ENCODE measurements at regions not wholly inside any gene's neighbourhood (a gene's known extent, or its start where the extent isn't known, plus 50 kb on each side); places are given as distances from the start of the nearest gene placed in this dataset.

DNA sequence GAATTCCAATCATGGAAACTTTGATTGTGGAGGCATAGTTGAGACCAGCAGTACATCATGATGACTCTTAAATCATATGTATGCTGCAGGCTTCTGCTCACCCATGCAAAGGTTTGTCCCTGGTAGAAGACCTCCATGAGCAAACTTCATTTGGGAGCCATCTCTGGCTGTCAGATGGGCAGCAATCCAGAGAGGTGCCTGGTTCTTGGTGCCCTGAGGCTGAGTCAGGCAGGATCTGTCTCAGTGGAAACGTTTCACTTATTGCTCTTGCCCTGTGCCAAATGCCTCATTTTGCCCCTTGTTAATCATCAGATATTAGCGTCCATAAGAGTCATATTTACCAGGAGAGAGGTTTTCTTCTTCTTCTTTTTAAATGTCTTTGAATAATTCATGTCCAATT lies 151.5 kb upstream of the CELF4 start:
- TF ChIP-seq EZH2phosphoT487 (conservative IDR thresholded peaks at IDR 0.05; ENCODE audit: low read length), result no peak

DNA sequence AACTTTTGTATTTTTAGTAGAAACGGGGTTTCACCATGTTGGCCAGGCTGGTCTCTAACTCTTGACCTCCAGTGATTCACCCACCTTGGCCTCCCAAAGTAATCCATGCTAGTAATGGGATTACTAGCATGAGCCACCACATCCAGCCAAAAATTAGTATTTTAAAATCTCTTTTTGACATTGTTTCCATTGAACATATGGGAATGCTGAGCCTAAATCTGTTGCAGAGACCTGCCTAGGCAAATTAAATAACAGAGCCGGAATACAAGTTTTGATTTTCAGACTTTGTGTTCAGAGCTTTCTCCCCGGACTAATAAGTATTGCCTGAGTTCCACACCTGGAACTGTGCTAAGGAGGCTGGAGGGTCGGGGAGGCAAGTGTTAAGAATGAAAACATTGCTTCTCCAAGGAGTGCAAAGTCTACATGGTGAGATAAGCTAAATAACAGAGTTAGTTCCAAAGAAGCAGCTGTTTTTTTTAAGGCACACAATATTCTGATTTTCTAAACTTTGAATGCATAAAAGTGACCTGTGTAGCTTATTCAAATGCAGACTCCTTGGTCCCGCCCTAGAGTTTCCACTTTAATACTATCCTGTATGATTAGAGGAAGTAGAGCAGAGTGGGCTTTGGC lies 150.6 kb upstream of the CELF4 start:
- Histone ChIP-seq H3K9me2 (replicated peaks; ENCODE audit: insufficient read depth, low read length) (no peaks in the 10 kb centered on the region), H3K9me3 (ENCODE audit: insufficient read depth, low read length) (no peaks in the 10 kb centered on the region), H3F3A (ENCODE audit: insufficient read depth) (no peaks in the 10 kb centered on the region), H3K36me3 (ENCODE audit: low read length) (no peaks in the 10 kb centered on the region), H2AFZ (ENCODE audit: low read depth, low read length, severe bottlenecking) (no peak overlapping the region), H3K27ac (ENCODE audit: low read depth, low read length) (no peak overlapping the region), H3K9ac (ENCODE audit: low read length) (no peak overlapping the region), H3K4me3 (ENCODE audit: insufficient read depth, low read length, poor library complexity, severe bottlenecking) (no peak overlapping the region), H3K27me3 (ENCODE audit: low read length) (no peaks in the 10 kb centered on the region), H3K4me2 (ENCODE audit: low read depth, low read length, poor library complexity, severe bottlenecking) (no peak overlapping the region), H3K79me2 (ENCODE audit: insufficient read depth, low read length) (no peaks in the 10 kb centered on the region), H4K20me1 (ENCODE audit: low read depth, low read length) (no peaks in the 10 kb centered on the region; the same call in 1 of the 2 replicates)
- TF ChIP-seq, protein P1, sequence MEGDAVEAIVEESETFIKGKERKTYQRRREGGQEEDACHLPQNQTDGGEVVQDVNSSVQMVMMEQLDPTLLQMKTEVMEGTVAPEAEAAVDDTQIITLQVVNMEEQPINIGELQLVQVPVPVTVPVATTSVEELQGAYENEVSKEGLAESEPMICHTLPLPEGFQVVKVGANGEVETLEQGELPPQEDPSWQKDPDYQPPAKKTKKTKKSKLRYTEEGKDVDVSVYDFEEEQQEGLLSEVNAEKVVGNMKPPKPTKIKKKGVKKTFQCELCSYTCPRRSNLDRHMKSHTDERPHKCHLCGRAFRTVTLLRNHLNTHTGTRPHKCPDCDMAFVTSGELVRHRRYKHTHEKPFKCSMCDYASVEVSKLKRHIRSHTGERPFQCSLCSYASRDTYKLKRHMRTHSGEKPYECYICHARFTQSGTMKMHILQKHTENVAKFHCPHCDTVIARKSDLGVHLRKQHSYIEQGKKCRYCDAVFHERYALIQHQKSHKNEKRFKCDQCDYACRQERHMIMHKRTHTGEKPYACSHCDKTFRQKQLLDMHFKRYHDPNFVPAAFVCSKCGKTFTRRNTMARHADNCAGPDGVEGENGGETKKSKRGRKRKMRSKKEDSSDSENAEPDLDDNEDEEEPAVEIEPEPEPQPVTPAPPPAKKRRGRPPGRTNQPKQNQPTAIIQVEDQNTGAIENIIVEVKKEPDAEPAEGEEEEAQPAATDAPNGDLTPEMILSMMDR (IDR thresholded peaks at IDR 0.05; ENCODE audit: insufficient read depth, low read length, poor library complexity, severe bottlenecking), result no peak
- no peak for TF ChIP-seq EZH2phosphoT487 (conservative IDR thresholded peaks at IDR 0.05; ENCODE audit: low read length)

More for the DNA sequence above, 151.5 kb upstream of the CELF4 start:
- Histone ChIP-seq H3K9me2 (replicated peaks; ENCODE audit: insufficient read depth, low read length) (no peaks in the 10 kb centered on the region), H3K4me3 (ENCODE audit: insufficient read depth, low read length, poor library complexity, severe bottlenecking) (no peak overlapping the region), H3F3A (ENCODE audit: insufficient read depth) (no peaks in the 10 kb centered on the region), H3K36me3 (ENCODE audit: low read length) (no peaks in the 10 kb centered on the region), H3K4me2 (ENCODE audit: low read depth, low read length, poor library complexity, severe bottlenecking) (no peak overlapping the region), H4K20me1 (ENCODE audit: low read depth, low read length) (no peaks in the 10 kb centered on the region; the same call in 1 of the 2 replicates), H3K9me3 (ENCODE audit: insufficient read depth, low read length) (no peaks in the 10 kb centered on the region), H3K9ac (ENCODE audit: low read length) (no peak overlapping the region), H3K79me2 (ENCODE audit: insufficient read depth, low read length) (no peaks in the 10 kb centered on the region), H3K27me3 (ENCODE audit: low read length) (no peaks in the 10 kb centered on the region), H3K27ac (ENCODE audit: low read depth, low read length) (no peak overlapping the region), H2AFZ (ENCODE audit: low read depth, low read length, severe bottlenecking) (no peak overlapping the region)

DNA sequence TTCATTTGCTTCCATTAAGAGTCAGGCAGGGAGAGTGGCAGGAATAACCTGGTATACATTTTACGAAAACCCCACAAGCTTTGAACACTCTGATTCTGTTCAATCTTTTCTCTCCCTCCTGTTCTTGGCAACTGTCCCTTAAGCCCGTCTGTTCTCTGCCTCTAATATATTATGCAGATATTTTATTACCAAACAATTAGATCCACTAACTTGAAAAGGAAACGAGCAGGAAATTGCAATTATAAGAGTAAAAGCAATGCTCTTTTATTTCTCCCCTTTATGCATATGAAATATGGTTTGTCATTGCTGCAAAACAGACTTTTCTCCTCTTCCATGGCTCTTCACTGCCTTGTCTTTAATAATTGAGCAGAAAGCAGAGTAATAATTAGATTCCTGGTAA lies 149.1 kb upstream of the CELF4 start:
- Histone ChIP-seq H3K4me3 (ENCODE audit: insufficient read depth, low read length, poor library complexity, severe bottlenecking) (no peak overlapping the region), H3K9me2 (replicated peaks; ENCODE audit: insufficient read depth, low read length) (no peaks in the 10 kb centered on the region), H3F3A (ENCODE audit: insufficient read depth) (no peaks in the 10 kb centered on the region), H3K4me2 (ENCODE audit: low read depth, low read length, poor library complexity, severe bottlenecking) (no peak overlapping the region), H3K27ac (ENCODE audit: low read depth, low read length) (no peak overlapping the region), H3K9ac (ENCODE audit: low read length) (no peak overlapping the region), H3K79me2 (ENCODE audit: insufficient read depth, low read length) (no peaks in the 10 kb centered on the region), H3K36me3 (ENCODE audit: low read length) (no peaks in the 10 kb centered on the region), H2AFZ (ENCODE audit: low read depth, low read length, severe bottlenecking) (no peak overlapping the region), H3K27me3 (ENCODE audit: low read length) (no peaks in the 10 kb centered on the region), H3K9me3 (ENCODE audit: insufficient read depth, low read length) (no peaks in the 10 kb centered on the region), H4K20me1 (ENCODE audit: low read depth, low read length) (no peaks in the 10 kb centered on the region; the same call in 1 of the 2 replicates)
- no peak for TF ChIP-seq EZH2phosphoT487 (conservative IDR thresholded peaks at IDR 0.05; ENCODE audit: low read length)
- TF ChIP-seq, protein P1 (IDR thresholded peaks at IDR 0.05; ENCODE audit: insufficient read depth, low read length, poor library complexity, severe bottlenecking), result no peak

DNA sequence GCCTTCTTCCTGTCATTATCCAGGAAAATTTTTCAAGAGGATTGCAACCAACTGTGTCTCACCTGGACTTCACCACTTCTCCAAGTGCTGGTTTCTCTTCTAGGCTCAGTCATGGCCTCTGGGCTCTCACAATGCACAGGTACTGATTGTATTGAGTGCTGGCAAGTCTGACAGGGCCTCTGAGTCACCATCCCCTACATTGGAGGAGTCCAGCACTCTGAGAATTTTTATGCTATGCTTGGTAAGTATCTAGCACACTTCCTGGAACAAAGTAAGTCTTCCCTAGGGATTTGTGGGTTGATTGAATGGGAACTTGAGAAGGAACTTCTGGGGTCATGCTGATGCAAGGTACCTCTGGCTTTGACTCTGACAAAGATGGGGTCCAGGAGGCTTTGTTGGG lies 147.2 kb upstream of the CELF4 start:
- no peaks in the 10 kb centered on the region for H4K20me1 ChIP-seq (ENCODE audit: low read depth, low read length)
- no peak overlapping the region for H2AFZ ChIP-seq (ENCODE audit: low read depth, low read length, severe bottlenecking)
- no peaks in the 10 kb centered on the region for H3K79me2 ChIP-seq (ENCODE audit: insufficient read depth, low read length)
- no peaks in the 10 kb centered on the region for H3K9me3 ChIP-seq (ENCODE audit: insufficient read depth, low read length)
- no peaks in the 10 kb centered on the region for H3F3A ChIP-seq (ENCODE audit: insufficient read depth)
- H3K4me3 ChIP-seq (ENCODE audit: insufficient read depth, low read length, poor library complexity, severe bottlenecking), result no peak overlapping the region
- no peak overlapping the region for H3K9ac ChIP-seq (ENCODE audit: low read length)
- H3K27me3 ChIP-seq (ENCODE audit: low read length), result no peaks in the 10 kb centered on the region
- no peaks in the 10 kb centered on the region for H3K9me2 ChIP-seq (replicated peaks; ENCODE audit: insufficient read depth, low read length)
- no peak for TF ChIP-seq EZH2phosphoT487 (conservative IDR thresholded peaks at IDR 0.05; ENCODE audit: low read length)
- TF ChIP-seq, protein P1 (IDR thresholded peaks at IDR 0.05; ENCODE audit: insufficient read depth, low read length, poor library complexity, severe bottlenecking), result no peak
- H3K36me3 ChIP-seq (ENCODE audit: low read length), result no peaks in the 10 kb centered on the region
- H3K27ac ChIP-seq (ENCODE audit: low read depth, low read length), result no peak overlapping the region
- no peak overlapping the region for H3K4me2 ChIP-seq (ENCODE audit: low read depth, low read length, poor library complexity, severe bottlenecking)

Data from SU-DHL-6 (cell line).